ENCODE measurements at regions not wholly inside any gene's neighbourhood (a gene's known extent, or its start where the extent isn't known, plus 50 kb on each side); places are given as distances from the start of the nearest gene placed in this dataset.

DNA sequence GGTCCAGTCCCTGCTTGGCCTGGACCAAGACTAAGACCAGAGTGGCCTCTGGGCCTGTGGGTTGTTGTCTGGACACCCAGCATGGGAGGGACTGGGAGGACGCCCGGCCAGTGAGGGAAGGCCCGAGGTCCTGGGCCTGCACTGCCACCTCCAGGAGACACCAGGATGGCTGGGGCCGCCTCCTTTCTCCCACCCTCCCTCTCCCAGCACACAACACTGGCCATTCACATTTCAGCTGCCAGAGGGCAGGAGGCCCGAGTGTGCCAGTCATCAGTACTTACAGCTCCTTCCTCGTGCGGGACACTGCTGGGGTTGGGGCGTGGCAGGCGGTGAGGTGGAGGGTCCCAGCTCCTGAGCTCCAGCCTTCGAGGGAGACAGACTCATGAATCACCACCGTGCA lies 133.5 kb downstream of the ASB1 start:
- CTCF ChIA-PET: no interaction called here
- TF ChIP-seq ZNF384 (IDR thresholded peaks at IDR 0.05) (no peak), FOXM1 (IDR thresholded peaks at IDR 0.05; ENCODE audit: borderline replicate concordance) (no peak), LEF1 (IDR thresholded peaks at IDR 0.05; ENCODE audit: borderline replicate concordance) (no peak), CTBP1 (IDR thresholded peaks at IDR 0.05; ENCODE audit: borderline replicate concordance) (no peak), NFRKB (IDR thresholded peaks at IDR 0.05) (no peak), TARDBP (IDR thresholded peaks at IDR 0.05) (no peak), FOXA1 (IDR thresholded peaks at IDR 0.05) (no peak)
- DNase-seq (ENCODE audit: extremely low spot score): no peak
- POLR2A ChIA-PET: no interaction called here

DNA sequence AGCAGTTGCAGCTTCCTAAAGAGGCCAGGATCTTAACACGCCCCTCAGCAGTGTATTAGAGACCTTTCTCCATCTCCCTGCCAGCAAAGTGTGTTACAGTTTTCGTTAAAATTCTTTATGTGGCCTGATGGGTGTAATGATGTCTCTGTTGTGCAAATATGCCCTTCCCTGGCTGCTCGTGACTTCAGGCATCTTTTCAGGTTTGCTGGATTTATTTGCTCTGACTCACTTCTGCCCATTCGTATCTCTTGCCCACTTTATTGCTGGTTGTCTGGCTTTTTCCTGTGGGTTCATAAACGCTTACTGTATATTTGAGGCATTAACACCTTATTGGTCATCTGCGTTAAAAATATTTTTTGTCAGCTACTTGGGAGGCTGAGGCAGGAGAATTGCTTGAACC lies 134.5 kb downstream of the ASB1 start:
- POLR2A ChIA-PET: no interaction called here
- TF ChIP-seq SP1 (IDR thresholded peaks at IDR 0.05) (no peak), HDGF (IDR thresholded peaks at IDR 0.05; ENCODE audit: borderline replicate concordance) (no peak), FOXK2 (IDR thresholded peaks at IDR 0.05) (no peak), ZNF384 (IDR thresholded peaks at IDR 0.05) (no peak)

DNA sequence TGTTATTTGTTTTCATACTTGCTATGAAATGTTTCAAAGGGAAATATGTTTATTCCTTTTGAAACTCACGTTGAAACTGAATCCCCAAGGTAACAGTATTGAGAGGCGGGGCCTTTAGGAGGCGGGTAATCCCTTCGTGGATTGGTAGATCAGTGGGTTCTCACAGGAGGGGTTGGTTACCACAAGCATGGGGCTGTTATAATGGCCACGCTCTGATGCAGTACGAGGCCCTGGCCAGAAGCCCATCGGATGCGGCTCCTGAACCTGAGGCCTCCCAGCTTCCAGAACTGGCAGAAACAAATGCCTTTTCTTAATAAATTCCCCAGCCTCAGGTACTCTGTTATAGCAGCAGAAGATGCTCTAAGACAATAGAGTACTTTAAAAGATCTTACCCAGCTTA lies 135.7 kb downstream of the ASB1 start:
- DNase-seq (ENCODE audit: extremely low spot score): no peak
- POLR2A ChIA-PET: no interaction called here
- TF ChIP-seq ARNT (IDR thresholded peaks at IDR 0.05) (no peak), TARDBP (IDR thresholded peaks at IDR 0.05) (no peak), HDGF (IDR thresholded peaks at IDR 0.05; ENCODE audit: borderline replicate concordance) (no peak), BHLHE40 (IDR thresholded peaks at IDR 0.05; ENCODE audit: borderline replicate concordance) (no peak), SUZ12 (IDR thresholded peaks at IDR 0.05) (no peak), L3MBTL2 (conservative IDR thresholded peaks at IDR 0.05) (no peak), ELF4 (IDR thresholded peaks at IDR 0.05) (no peak), SP1 (IDR thresholded peaks at IDR 0.05) (no peak), CTBP1 (IDR thresholded peaks at IDR 0.05; ENCODE audit: borderline replicate concordance) (no peak), FOXA1 (IDR thresholded peaks at IDR 0.05) (no peak), LEF1 (IDR thresholded peaks at IDR 0.05; ENCODE audit: borderline replicate concordance) (no peak), ZNF384 (IDR thresholded peaks at IDR 0.05) (no peak), FOXM1 (IDR thresholded peaks at IDR 0.05; ENCODE audit: borderline replicate concordance) (no peak), NFRKB (IDR thresholded peaks at IDR 0.05) (no peak), FOXK2 (IDR thresholded peaks at IDR 0.05) (no peak)
- TF ChIP-seq, protein P1, sequence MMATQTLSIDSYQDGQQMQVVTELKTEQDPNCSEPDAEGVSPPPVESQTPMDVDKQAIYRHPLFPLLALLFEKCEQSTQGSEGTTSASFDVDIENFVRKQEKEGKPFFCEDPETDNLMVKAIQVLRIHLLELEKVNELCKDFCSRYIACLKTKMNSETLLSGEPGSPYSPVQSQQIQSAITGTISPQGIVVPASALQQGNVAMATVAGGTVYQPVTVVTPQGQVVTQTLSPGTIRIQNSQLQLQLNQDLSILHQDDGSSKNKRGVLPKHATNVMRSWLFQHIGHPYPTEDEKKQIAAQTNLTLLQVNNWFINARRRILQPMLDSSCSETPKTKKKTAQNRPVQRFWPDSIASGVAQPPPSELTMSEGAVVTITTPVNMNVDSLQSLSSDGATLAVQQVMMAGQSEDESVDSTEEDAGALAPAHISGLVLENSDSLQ (IDR thresholded peaks at IDR 0.05): no peak
- CTCF ChIA-PET: no interaction called here

More for the DNA sequence above, 134.5 kb downstream of the ASB1 start:
- CTCF ChIA-PET: no interaction called here
- DNase-seq (ENCODE audit: extremely low spot score): no peak

DNA sequence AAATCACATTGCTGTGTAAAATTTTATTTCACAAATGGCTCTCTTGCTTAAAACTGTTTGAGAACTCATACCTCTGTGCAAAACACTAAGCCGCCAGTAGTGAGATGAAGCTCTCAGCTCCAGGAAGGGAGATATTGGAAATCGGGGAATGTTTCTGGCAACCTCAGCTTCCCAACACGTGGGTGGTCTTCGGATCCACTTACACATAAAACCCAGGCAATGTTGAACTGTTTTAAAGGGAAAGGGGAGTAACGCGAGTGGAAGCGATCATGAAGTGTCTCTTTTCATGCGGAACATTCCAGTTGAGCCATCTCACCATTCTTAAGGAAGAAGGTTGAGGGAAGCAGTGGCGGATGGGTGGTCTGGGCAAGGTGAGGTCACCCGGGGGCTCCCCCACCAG lies 136.8 kb downstream of the ASB1 start:
- TF ChIP-seq FOXA1 (IDR thresholded peaks at IDR 0.05) (no peak), NFRKB (IDR thresholded peaks at IDR 0.05) (no peak), SP1 (IDR thresholded peaks at IDR 0.05) (no peak), FOXK2 (IDR thresholded peaks at IDR 0.05) (no peak), SUZ12 (IDR thresholded peaks at IDR 0.05) (no peak), ZNF384 (IDR thresholded peaks at IDR 0.05) (no peak), L3MBTL2 (conservative IDR thresholded peaks at IDR 0.05) (no peak), BHLHE40 (IDR thresholded peaks at IDR 0.05; ENCODE audit: borderline replicate concordance) (no peak), CTBP1 (IDR thresholded peaks at IDR 0.05; ENCODE audit: borderline replicate concordance) (no peak)

DNA sequence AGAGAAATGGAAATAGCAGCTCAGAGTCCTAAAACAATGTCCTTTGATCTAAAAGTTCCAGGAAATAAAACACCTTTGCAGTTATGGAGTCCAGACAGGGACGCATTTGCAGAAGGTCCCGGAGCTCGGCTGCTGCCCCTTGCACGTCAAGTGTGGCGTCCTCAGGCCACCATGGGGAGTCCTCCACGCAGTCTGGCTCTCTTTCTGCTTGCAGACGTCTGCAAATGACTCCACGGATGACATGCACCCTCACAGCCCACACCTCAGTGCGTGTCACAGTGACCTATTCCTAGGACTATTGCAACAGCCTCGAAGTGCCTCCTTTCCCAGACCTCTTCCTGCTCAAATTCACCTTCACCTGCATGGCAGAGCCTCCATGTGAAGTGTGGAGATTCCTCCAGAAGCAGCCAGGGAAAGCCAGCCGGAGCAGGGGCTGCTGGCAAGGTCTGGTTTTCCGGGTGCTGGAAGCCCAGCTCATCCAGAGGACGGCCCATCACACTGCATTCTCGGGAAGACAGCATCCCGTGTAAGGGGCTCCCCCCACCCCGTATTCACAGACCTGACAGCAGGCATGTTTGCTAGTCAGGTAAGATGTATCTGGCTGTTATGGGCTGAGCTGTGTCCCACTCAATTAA lies 137.7 kb downstream of the ASB1 start:
- no peak for DNase-seq (ENCODE audit: extremely low spot score)
- ChIA-PET POLR2A (no interaction called here), CTCF (no interaction called here)
- TF ChIP-seq FOXA1 (IDR thresholded peaks at IDR 0.05) (no peak), LEF1 (IDR thresholded peaks at IDR 0.05; ENCODE audit: borderline replicate concordance) (no peak), FOXM1 (IDR thresholded peaks at IDR 0.05; ENCODE audit: borderline replicate concordance) (no peak), ARNT (IDR thresholded peaks at IDR 0.05) (no peak), ZNF384 (IDR thresholded peaks at IDR 0.05) (no peak), BHLHE40 (IDR thresholded peaks at IDR 0.05; ENCODE audit: borderline replicate concordance) (no peak), L3MBTL2 (conservative IDR thresholded peaks at IDR 0.05) (no peak), ELF4 (IDR thresholded peaks at IDR 0.05) (no peak), FOXK2 (IDR thresholded peaks at IDR 0.05) (no peak), TARDBP (IDR thresholded peaks at IDR 0.05) (no peak), CTBP1 (IDR thresholded peaks at IDR 0.05; ENCODE audit: borderline replicate concordance) (no peak), SP1 (IDR thresholded peaks at IDR 0.05) (no peak), SUZ12 (IDR thresholded peaks at IDR 0.05) (no peak), HDGF (IDR thresholded peaks at IDR 0.05; ENCODE audit: borderline replicate concordance) (no peak), NFRKB (IDR thresholded peaks at IDR 0.05) (no peak)
- TF ChIP-seq, protein P1 (IDR thresholded peaks at IDR 0.05): no peak

More for the DNA sequence above, 136.8 kb downstream of the ASB1 start:
- DNase-seq (ENCODE audit: extremely low spot score): no peak
- ChIA-PET POLR2A (no interaction called here), CTCF (no interaction called here)

DNA sequence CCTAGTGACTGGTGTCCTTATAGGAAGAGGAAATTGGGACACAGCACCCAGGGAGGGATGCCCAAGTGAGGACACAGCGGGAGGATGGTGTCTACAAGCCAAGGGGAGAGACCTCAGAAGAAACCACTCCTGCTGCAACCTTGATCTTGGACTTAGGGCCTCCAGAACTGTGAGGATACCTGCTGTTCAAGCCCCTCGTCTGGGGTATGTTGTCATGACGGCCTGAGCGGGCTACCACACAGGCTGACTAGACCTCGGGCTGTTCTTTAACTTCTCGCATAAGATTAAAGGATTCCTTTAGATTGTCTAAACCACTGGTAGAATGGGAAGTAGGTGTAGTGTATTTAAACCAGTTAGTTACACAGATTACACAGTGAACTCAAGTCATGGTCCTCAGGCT lies 138.3 kb downstream of the ASB1 start:
- no peak for DNase-seq (ENCODE audit: extremely low spot score)
- TF ChIP-seq FOXK2 (IDR thresholded peaks at IDR 0.05) (no peak), FOXA1 (IDR thresholded peaks at IDR 0.05) (no peak), LEF1 (IDR thresholded peaks at IDR 0.05; ENCODE audit: borderline replicate concordance) (no peak), ELF4 (IDR thresholded peaks at IDR 0.05) (no peak)
- ChIA-PET CTCF (no interaction called here), POLR2A (no interaction called here)

DNA sequence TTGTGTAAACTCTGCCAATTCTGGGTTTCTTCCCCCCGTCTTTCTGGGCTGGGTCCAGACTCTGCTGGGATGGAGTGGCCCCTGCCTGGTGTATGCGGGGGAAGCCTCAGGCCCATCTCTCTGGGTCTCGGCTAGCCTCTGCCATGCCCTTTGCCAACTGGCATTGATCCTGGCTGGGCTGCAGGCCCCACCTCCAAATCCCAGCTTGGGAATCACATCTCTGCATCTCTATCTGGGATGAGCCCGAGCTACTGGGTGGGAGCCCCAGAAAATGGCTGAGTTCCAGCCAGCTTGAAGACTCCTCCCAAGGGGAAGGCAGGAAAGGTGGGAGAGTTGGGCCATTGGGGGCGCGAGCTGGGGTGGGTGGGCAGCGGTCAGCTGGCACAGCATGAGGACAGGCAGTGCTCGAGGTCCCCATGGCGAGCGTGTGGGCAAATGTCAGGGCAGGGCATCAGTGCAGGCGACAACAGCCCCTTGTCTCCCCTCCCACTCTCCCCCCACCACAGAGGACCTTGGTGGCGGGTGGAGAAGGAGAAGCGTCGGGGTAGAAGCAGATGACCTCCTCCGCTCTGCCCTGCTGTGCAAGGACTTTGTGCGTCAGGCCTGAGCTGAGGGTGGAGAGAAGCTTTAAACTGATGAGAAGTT lies 139.4 kb downstream of the ASB1 start:
- no peak for TF ChIP-seq SP1 (IDR thresholded peaks at IDR 0.05)
- no peak for TF ChIP-seq ELF4 (IDR thresholded peaks at IDR 0.05)
- no peak for TF ChIP-seq CTBP1 (IDR thresholded peaks at IDR 0.05; ENCODE audit: borderline replicate concordance)
- no peak for TF ChIP-seq TARDBP (IDR thresholded peaks at IDR 0.05)
- TF ChIP-seq HDGF (IDR thresholded peaks at IDR 0.05; ENCODE audit: borderline replicate concordance): no peak
- ChIA-PET CTCF (no interaction called here), POLR2A (no interaction called here)
- DNase-seq (ENCODE audit: extremely low spot score): no peak
